Osteocyte (in vitro differentiated cells): ENCODE measurements at regions not wholly inside any gene's neighbourhood (a gene's known extent, or its start where the extent isn't known, plus 50 kb on each side); places are given as distances from the start of the nearest gene placed in this dataset.

Experiments
- DNase-seq: peaks from one replicate; pipeline ENCODE4 v3.0.0; 2021; ENCODE audit warnings: mixed read lengths; ENCODE audit not compliant: unreplicated experiment; ENCODE audit errors: extremely low spot score
- H3K27ac Mint-ChIP-seq: one replicate; pipeline ENCODE4 v1.8.0; 2021; ENCODE audit warnings: mild to moderate bottlenecking, mixed read lengths; ENCODE audit not compliant: unreplicated experiment
- H3K27me3 Mint-ChIP-seq: one replicate; pipeline ENCODE4 v1.8.0; 2021; ENCODE audit warnings: mixed read lengths; ENCODE audit not compliant: unreplicated experiment
- H3K36me3 Mint-ChIP-seq: one replicate; pipeline ENCODE4 v1.8.0; 2021; ENCODE audit warnings: mixed read lengths; ENCODE audit not compliant: unreplicated experiment
- H3K4me1 Mint-ChIP-seq: one replicate; pipeline ENCODE4 v1.8.0; 2021; ENCODE audit warnings: mixed read lengths; ENCODE audit not compliant: unreplicated experiment
- H3K4me3 Mint-ChIP-seq: one replicate; pipeline ENCODE4 v1.8.0; 2021; ENCODE audit warnings: mild to moderate bottlenecking, moderate library complexity, mixed read lengths; ENCODE audit not compliant: unreplicated experiment
- H3K9me3 Mint-ChIP-seq: one replicate; pipeline ENCODE4 v1.8.0; 2021; ENCODE audit warnings: mixed read lengths; ENCODE audit not compliant: unreplicated experiment
- TF ChIP-seq, protein P1 (sequence below): fragments of 200-600 bp; sonication (generic); IDR thresholded peaks from 2 replicates; pipeline ENCODE4 v1.5.0; 2021; ENCODE audit warnings: antibody characterized with exemption, mild to moderate bottlenecking, moderate library complexity

DNA sequence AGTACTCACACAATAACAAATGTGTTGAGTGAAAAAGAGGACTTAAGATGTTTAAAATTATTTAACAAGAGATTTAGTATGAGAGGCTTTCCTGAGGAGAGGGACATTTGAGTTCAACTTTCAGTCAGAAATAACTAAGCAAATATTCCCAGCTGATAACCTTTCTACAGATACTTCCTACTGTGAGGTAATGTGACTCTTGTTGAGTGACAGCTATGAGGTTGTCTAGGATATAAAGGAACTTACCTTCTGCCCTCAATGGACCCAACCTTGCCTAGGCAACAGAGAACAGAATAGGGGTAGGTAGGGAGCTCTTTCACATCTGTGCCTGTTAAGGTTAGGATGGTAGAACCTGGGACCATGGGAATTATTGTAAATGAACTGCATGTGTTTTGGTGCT lies 54.7 kb downstream of the GLUD2 start:
- TF ChIP-seq, protein P1, sequence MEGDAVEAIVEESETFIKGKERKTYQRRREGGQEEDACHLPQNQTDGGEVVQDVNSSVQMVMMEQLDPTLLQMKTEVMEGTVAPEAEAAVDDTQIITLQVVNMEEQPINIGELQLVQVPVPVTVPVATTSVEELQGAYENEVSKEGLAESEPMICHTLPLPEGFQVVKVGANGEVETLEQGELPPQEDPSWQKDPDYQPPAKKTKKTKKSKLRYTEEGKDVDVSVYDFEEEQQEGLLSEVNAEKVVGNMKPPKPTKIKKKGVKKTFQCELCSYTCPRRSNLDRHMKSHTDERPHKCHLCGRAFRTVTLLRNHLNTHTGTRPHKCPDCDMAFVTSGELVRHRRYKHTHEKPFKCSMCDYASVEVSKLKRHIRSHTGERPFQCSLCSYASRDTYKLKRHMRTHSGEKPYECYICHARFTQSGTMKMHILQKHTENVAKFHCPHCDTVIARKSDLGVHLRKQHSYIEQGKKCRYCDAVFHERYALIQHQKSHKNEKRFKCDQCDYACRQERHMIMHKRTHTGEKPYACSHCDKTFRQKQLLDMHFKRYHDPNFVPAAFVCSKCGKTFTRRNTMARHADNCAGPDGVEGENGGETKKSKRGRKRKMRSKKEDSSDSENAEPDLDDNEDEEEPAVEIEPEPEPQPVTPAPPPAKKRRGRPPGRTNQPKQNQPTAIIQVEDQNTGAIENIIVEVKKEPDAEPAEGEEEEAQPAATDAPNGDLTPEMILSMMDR, result no peak
- H3K9me3 Mint-ChIP-seq, result peaks cover 4% of the 10 kb centered on the region
- H3K27me3 Mint-ChIP-seq, result no peaks in the 10 kb centered on the region
- H3K27ac Mint-ChIP-seq, result no peak overlapping the region
- H3K4me1 Mint-ChIP-seq, result no peaks in the 10 kb centered on the region
- DNase-seq, result no peak
- H3K4me3 Mint-ChIP-seq, result no peak overlapping the region
- no peaks in the 10 kb centered on the region for H3K36me3 Mint-ChIP-seq

DNA sequence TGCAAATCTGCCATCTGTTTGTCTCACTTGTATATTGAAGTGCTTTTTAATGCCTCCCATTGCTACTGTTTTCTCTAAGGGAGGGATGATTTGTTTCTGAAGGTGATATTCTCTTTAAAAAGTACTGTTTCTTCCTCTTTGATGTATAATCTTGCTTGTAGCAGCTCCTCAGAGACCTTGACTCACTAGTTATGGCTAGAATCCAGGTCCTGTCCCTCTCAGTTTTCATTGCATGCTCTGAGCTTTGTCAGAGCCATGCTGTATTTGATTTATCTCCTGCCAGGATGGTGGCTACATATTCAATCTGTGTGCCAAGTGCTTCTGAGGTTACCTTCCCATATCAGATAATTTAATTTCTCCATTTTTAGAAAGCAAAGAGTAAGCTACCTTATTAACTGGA lies 56.0 kb downstream of the GLUD2 start:
- Mint-ChIP-seq H3K4me1 (no peaks in the 10 kb centered on the region), H3K27ac (no peak overlapping the region), H3K9me3 (peaks cover 4% of the 10 kb centered on the region), H3K4me3 (no peak overlapping the region), H3K27me3 (no peaks in the 10 kb centered on the region), H3K36me3 (no peaks in the 10 kb centered on the region)
- no peak for DNase-seq
- TF ChIP-seq, protein P1, result no peak

DNA sequence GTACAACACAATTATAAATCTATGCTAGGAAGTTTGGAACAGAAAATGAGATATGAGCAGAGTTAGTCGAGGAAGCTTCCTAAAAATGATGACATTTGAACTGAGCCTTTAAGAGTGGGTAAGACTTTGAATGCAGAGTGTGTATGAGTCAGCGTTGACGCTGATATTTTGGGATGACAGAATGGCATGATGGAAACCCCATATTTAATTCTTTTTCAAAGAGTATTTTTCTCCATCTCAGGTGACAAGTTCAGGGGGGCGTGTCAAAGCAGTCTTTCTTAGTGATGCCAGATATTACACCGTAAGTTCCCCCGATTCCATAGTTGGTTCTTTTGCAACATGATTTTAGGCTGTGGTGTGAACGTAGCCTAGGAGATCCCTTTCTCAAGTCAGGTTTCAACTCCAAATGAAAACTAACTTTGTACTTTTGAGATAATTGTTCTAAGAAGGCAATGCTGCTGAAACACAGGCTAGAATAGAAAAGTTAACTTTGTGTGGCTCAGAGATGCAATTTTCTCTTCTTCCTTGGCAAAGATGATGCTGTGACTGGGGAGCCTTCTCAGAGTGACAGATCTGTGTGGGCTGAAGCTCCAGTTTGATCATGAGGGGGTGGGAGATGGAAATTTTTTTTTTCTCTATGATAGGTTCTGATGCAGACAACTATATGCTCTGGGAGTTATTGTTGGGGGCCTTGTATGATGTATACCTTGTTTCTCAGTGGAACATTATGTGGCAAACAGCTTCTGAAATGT lies 59.2 kb downstream of the GLUD2 start:
- H3K4me1 Mint-ChIP-seq, result no peaks in the 10 kb centered on the region
- H3K27me3 Mint-ChIP-seq, result no peaks in the 10 kb centered on the region
- H3K9me3 Mint-ChIP-seq, result peaks cover 4% of the 10 kb centered on the region
- no peak overlapping the region for H3K4me3 Mint-ChIP-seq
- TF ChIP-seq, protein P1, result no peak
- no peak overlapping the region for H3K27ac Mint-ChIP-seq
- no peaks in the 10 kb centered on the region for H3K36me3 Mint-ChIP-seq
- DNase-seq, result no peak

DNA sequence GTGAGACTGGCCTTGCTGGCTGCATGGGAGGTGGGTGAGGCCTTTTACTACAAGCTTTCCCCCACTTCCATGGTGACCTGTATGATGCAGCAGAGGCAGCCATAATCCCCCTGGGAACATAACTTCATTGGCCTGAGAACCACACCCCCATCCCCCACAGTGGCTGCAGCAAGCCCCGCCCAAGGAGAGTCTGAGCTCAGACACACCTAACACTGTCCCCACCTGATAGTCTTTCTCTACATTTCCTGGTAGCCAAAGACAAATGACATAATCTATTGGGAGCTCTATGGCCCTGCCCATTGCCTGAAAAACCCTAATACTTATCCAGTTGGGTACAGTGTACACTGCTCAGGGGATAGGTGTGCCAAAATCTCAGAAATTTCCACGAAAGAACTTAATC lies 62.6 kb downstream of the GLUD2 start:
- no peak overlapping the region for H3K27ac Mint-ChIP-seq
- peaks cover 4% of the 10 kb centered on the region for H3K9me3 Mint-ChIP-seq
- TF ChIP-seq, protein P1, result no peak
- no peaks in the 10 kb centered on the region for H3K4me1 Mint-ChIP-seq
- no peaks in the 10 kb centered on the region for H3K36me3 Mint-ChIP-seq
- no peak overlapping the region for H3K4me3 Mint-ChIP-seq
- H3K27me3 Mint-ChIP-seq, result no peaks in the 10 kb centered on the region
- no peak for DNase-seq

GRCh38 chrX:121110536-121110935 lies 63.1 kb downstream of the GLUD2 start:
- TF ChIP-seq, protein P1, result no peak
- no peaks in the 10 kb centered on the region for H3K36me3 Mint-ChIP-seq
- H3K4me1 Mint-ChIP-seq, result no peaks in the 10 kb centered on the region
- no peak for DNase-seq
- no peak overlapping the region for H3K27ac Mint-ChIP-seq
- no peaks in the 10 kb centered on the region for H3K27me3 Mint-ChIP-seq
- no peak overlapping the region for H3K4me3 Mint-ChIP-seq
- peaks cover 4% of the 10 kb centered on the region for H3K9me3 Mint-ChIP-seq
